OCI-LY1 (cell line): ENCODE measurements at regions not wholly inside any gene's neighbourhood (a gene's known extent, or its start where the extent isn't known, plus 50 kb on each side); places are given as distances from the start of the nearest gene placed in this dataset.

Experiments used
- CTCF ChIP-seq: fragments of 200-600 bp; sonication (generic), shearing (Covaris generic); IDR thresholded peaks from 2 replicates; pipeline ENCODE4 v1.5.1; 2017; ENCODE audit warnings: mild to moderate bottlenecking, antibody characterized with exemption, low read length, moderate library complexity, mixed read lengths
- EZH2 ChIP-seq: fragments of 200-600 bp; sonication (generic), shearing (Covaris generic); IDR thresholded peaks from 2 replicates; pipeline ENCODE4 v1.8.0; 2017; ENCODE audit warnings: borderline replicate concordance, mixed run types, mild to moderate bottlenecking, antibody characterized with exemption, low read length, moderate library complexity, mixed read lengths

- TF ChIP-seq EZH2 (no peak), CTCF (no peak)
Observed at GRCh38 chr5:128842241-128842640, 123.0 kb upstream of the SLC27A6 start.
